ENCODE measurements at regions not wholly inside any gene's neighbourhood (a gene's known extent, or its start where the extent isn't known, plus 50 kb on each side); places are given as distances from the start of the nearest gene placed in this dataset.

- Mint-ChIP-seq H3K9me3 (no peaks in the 10 kb centered on the region), H3K36me3 (ENCODE audit: insufficient read depth) (no peaks in the 10 kb centered on the region), H3K4me3 (no peak overlapping the region), H3K4me1 (ENCODE audit: low read depth) (no peaks in the 10 kb centered on the region), H3K27me3 (ENCODE audit: low read depth) (peaks cover 23% of the 10 kb centered on the region)
- DNase-seq (no peak), ATAC-seq (no peak)
These were observed 56.1 kb upstream of the ELMO1 start for GRCh38 chr7:37504801-37505200.

DNA sequence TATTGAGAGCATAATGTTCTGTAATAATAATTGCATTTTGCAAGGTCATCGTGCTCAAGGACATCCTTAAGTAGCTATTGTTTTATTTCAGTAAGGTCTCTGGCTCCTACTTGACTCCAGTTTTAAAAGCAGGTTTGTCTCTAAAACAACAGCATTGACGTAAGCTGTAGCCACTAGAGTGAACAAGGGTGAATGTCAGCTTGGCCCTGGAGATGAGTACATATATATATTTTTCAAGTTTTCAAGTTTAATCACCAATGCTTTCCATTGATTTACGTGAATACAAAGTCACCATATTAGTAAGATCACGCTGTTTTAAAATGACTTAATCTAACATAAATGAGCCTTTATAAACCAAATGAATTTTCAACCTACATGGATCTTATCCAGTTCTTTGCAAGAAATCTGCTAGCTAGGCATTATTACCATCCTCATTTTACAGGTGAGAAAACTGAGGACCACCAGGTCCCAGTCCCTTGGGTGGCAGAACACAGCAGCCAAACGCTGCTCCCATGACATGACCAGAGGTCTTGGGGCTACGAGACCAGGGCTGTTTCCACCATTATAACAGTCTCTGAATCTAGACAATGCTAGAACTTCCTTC is 57.2 kb upstream of the ELMO1 start:
- Mint-ChIP-seq H3K4me1 (ENCODE audit: low read depth) (no peaks in the 10 kb centered on the region), H3K9me3 (no peaks in the 10 kb centered on the region), H3K27me3 (ENCODE audit: low read depth) (peaks cover 25% of the 10 kb centered on the region), H3K4me3 (no peak overlapping the region), H3K36me3 (ENCODE audit: insufficient read depth) (no peaks in the 10 kb centered on the region)
- DNase-seq (no peak), ATAC-seq (no peak)

- Mint-ChIP-seq H3K9me3 (no peaks in the 10 kb centered on the region), H3K36me3 (ENCODE audit: insufficient read depth) (no peaks in the 10 kb centered on the region), H3K4me1 (ENCODE audit: low read depth) (no peaks in the 10 kb centered on the region), H3K27me3 (ENCODE audit: low read depth) (peaks cover 25% of the 10 kb centered on the region), H3K4me3 (no peak overlapping the region)
- DNase-seq: no peak
- ATAC-seq: no peak
These were observed 59.5 kb upstream of the ELMO1 start for GRCh38 chr7:37508118-37508517.

- Mint-ChIP-seq H3K4me1 (ENCODE audit: low read depth) (no peaks in the 10 kb centered on the region), H3K36me3 (ENCODE audit: insufficient read depth) (no peaks in the 10 kb centered on the region), H3K9me3 (no peaks in the 10 kb centered on the region), H3K4me3 (no peak overlapping the region), H3K27me3 (ENCODE audit: low read depth) (peaks cover 21% of the 10 kb centered on the region)
- peak; percentile 8 for DNase-seq
- peak in 1 of 2 donors; percentile 62 for ATAC-seq
These were observed 61.5 kb upstream of the ELMO1 start for GRCh38 chr7:37510043-37510634.

- ATAC-seq (no peak), DNase-seq (no peak)
- no peaks in the 10 kb centered on the region for H3K4me1 Mint-ChIP-seq (ENCODE audit: low read depth)
- H3K9me3 Mint-ChIP-seq: no peaks in the 10 kb centered on the region
- no peak overlapping the region for H3K4me3 Mint-ChIP-seq
- peaks cover 21% of the 10 kb centered on the region for H3K27me3 Mint-ChIP-seq (ENCODE audit: low read depth)
- H3K36me3 Mint-ChIP-seq (ENCODE audit: insufficient read depth): no peaks in the 10 kb centered on the region
These were observed 63.3 kb upstream of the ELMO1 start for GRCh38 chr7:37511915-37512314.

- peaks cover 3% of the 10 kb centered on the region for H3K27me3 Mint-ChIP-seq (ENCODE audit: low read depth)
- H3K4me3 Mint-ChIP-seq: no peak overlapping the region
- ATAC-seq (no peak), DNase-seq (no peak)
- no peaks in the 10 kb centered on the region for H3K36me3 Mint-ChIP-seq (ENCODE audit: insufficient read depth)
- H3K9me3 Mint-ChIP-seq: no peaks in the 10 kb centered on the region
- no peaks in the 10 kb centered on the region for H3K4me1 Mint-ChIP-seq (ENCODE audit: low read depth)
These were observed 65.8 kb upstream of the ELMO1 start for GRCh38 chr7:37514497-37514896.

- no peaks in the 10 kb centered on the region for H3K36me3 Mint-ChIP-seq (ENCODE audit: insufficient read depth)
- no peaks in the 10 kb centered on the region for H3K9me3 Mint-ChIP-seq
- ATAC-seq (no peak), DNase-seq (no peak)
- H3K4me1 Mint-ChIP-seq (ENCODE audit: low read depth): no peaks in the 10 kb centered on the region
- H3K27me3 Mint-ChIP-seq (ENCODE audit: low read depth): no peaks in the 10 kb centered on the region
- H3K4me3 Mint-ChIP-seq: no peak overlapping the region
These were observed 68.0 kb upstream of the ELMO1 start for GRCh38 chr7:37516664-37517063.

DNA sequence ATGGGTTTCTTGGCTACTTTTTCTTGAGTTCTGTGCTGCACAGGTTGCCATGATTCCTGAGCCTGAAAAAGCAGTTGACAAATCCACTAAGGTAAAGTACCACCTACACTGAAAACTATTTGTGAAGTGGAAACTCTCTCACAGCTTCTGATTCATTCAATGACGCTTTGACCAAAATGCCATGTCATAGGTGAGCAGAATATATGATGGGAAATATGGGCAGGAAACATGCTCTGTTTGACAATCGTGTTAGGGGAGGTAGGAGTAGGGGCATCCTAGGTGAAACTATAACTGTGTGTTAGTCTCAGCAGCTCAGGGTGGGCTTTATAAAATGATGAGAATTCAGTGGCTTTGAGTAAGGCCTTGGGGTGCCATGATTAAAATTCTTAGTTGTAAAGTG is 69.6 kb upstream of the ELMO1 start:
- Mint-ChIP-seq H3K36me3 (ENCODE audit: insufficient read depth) (no peaks in the 10 kb centered on the region), H3K4me3 (no peak overlapping the region), H3K4me1 (ENCODE audit: low read depth) (no peaks in the 10 kb centered on the region), H3K9me3 (no peaks in the 10 kb centered on the region), H3K27me3 (ENCODE audit: low read depth) (peaks cover 3% of the 10 kb centered on the region)
- DNase-seq (no peak), ATAC-seq (no peak)

DNA sequence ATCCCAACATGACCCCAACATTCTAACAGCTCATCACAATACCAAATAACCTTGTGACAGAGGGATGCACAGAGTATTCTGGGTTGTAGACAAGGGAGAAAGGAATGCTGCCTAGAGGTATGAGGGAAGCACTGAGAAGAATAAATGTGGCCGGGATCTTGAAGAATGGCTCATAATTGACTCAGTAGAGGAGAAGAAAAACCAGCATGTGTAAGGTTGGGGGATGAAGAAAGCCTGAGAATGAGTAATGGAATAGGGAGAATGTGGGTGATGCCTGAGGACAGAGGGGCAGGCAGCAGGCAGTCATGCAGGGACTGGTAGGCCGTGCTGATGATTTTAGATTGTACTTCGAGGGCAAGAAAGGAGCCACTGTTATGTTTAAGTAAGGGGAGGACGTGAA is 75.4 kb upstream of the ELMO1 start:
- no peak for DNase-seq
- ATAC-seq: no peak
- Mint-ChIP-seq H3K27me3 (ENCODE audit: low read depth) (peaks cover 15% of the 10 kb centered on the region), H3K4me1 (ENCODE audit: low read depth) (no peaks in the 10 kb centered on the region), H3K9me3 (no peaks in the 10 kb centered on the region), H3K36me3 (ENCODE audit: insufficient read depth) (no peaks in the 10 kb centered on the region), H3K4me3 (no peak overlapping the region)

DNA sequence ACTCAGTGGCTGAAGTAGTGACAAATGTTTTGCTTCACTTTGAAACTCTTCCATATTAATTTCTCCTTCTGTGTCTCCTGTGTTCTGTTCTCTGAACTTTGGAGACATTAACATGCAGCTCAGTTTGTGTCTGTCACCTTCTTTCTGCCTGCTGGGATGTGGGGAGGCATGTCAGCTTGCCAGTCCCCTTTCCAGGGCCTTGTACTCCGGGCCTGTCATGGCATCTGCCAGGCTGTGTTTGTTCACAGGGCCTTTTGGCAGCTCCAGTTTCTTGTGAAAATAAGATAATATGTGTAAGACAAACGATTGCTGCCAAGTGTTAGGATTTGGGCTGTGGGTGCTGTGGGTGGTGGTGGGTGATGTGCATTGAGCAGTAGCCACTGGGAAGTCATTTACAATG is 76.1 kb upstream of the ELMO1 start:
- DNase-seq: no peak

DNA sequence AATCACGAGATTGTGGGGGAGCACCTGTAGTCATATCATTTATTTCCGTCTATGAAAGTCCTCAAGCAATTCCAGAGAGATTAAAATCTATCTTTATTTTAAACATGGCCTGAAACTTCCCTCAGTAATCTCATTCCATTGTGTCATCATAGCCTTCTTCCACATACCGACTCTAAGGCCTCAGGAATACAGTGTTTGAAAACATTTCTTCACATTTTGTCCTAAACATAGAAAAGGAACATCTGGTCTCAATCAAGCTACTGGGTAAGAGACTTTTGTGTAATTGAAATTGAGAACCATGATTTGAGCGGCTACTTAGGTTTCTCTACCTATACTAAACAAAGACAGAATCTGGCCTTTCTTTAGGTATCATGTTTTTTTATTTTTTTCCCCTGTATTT is 78.0 kb upstream of the ELMO1 start:
- peaks cover 15% of the 10 kb centered on the region for H3K27me3 Mint-ChIP-seq (ENCODE audit: low read depth)
- no peak for ATAC-seq
- no peak for DNase-seq
- H3K4me3 Mint-ChIP-seq: no peak overlapping the region
- H3K4me1 Mint-ChIP-seq (ENCODE audit: low read depth): no peaks in the 10 kb centered on the region
- H3K36me3 Mint-ChIP-seq (ENCODE audit: insufficient read depth): no peaks in the 10 kb centered on the region
- H3K9me3 Mint-ChIP-seq: no peaks in the 10 kb centered on the region

More for the DNA sequence above, 76.1 kb upstream of the ELMO1 start:
- ATAC-seq: no peak
- Mint-ChIP-seq H3K4me1 (ENCODE audit: low read depth) (no peaks in the 10 kb centered on the region), H3K27me3 (ENCODE audit: low read depth) (peaks cover 15% of the 10 kb centered on the region), H3K9me3 (no peaks in the 10 kb centered on the region), H3K36me3 (ENCODE audit: insufficient read depth) (no peaks in the 10 kb centered on the region), H3K4me3 (no peak overlapping the region)

GRCh38 chr7:37527109-37527508 is 78.4 kb upstream of the ELMO1 start:
- ATAC-seq: no peak
- no peaks in the 10 kb centered on the region for H3K4me1 Mint-ChIP-seq (ENCODE audit: low read depth)
- H3K27me3 Mint-ChIP-seq (ENCODE audit: low read depth): peaks cover 15% of the 10 kb centered on the region
- no peak overlapping the region for H3K4me3 Mint-ChIP-seq
- H3K9me3 Mint-ChIP-seq: no peaks in the 10 kb centered on the region
- H3K36me3 Mint-ChIP-seq (ENCODE audit: insufficient read depth): no peaks in the 10 kb centered on the region
- no peak for DNase-seq

GRCh38 chr7:37531225-37531624 is 82.6 kb upstream of the ELMO1 start:
- Mint-ChIP-seq H3K4me3 (no peak overlapping the region), H3K4me1 (ENCODE audit: low read depth) (no peaks in the 10 kb centered on the region), H3K27me3 (ENCODE audit: low read depth) (peaks cover 2% of the 10 kb centered on the region), H3K36me3 (ENCODE audit: insufficient read depth) (peaks cover 4% of the 10 kb centered on the region), H3K9me3 (peaks cover 5% of the 10 kb centered on the region)
- no peak for DNase-seq
- ATAC-seq: no peak

DNA sequence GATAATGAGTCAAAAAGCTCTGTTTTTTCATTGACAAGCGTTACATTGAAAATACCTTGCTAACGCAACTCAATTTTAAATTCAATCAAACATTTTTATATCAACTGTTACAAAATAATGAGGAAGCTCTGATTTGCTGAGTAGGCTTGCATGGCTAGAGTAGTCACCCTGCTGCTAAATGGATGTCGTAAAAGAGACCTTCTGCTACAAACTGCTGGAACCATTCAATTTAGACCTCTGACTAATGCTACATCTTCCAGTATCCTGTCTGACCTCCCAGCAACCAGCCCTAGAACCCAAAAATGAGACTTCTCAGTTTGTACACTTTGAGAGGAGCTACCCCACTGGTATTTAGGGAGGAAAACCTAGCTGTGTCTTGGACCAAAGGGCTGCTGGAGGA is 84.0 kb upstream of the ELMO1 start:
- no peak for DNase-seq
- no peak for ATAC-seq
- H3K27me3 Mint-ChIP-seq (ENCODE audit: low read depth): peaks cover 2% of the 10 kb centered on the region
- H3K4me3 Mint-ChIP-seq: no peak overlapping the region
- H3K4me1 Mint-ChIP-seq (ENCODE audit: low read depth): no peaks in the 10 kb centered on the region
- peaks cover 4% of the 10 kb centered on the region for H3K36me3 Mint-ChIP-seq (ENCODE audit: insufficient read depth)
- peaks cover 5% of the 10 kb centered on the region for H3K9me3 Mint-ChIP-seq

- H3K4me3 Mint-ChIP-seq: no peak overlapping the region
- H3K9me3 Mint-ChIP-seq: peaks cover 5% of the 10 kb centered on the region
- DNase-seq (no peak), ATAC-seq (no peak)
- peaks cover 2% of the 10 kb centered on the region for H3K27me3 Mint-ChIP-seq (ENCODE audit: low read depth)
- H3K4me1 Mint-ChIP-seq (ENCODE audit: low read depth): no peaks in the 10 kb centered on the region
- H3K36me3 Mint-ChIP-seq (ENCODE audit: insufficient read depth): peaks cover 4% of the 10 kb centered on the region
These were observed 86.4 kb upstream of the ELMO1 start for GRCh38 chr7:37534893-37535610.
